Tibial artery (tissue), 4 donors: ENCODE measurements at regions not wholly inside any gene's neighbourhood (a gene's known extent, or its start where the extent isn't known, plus 50 kb on each side); places are given as distances from the start of the nearest gene placed in this dataset.
"Not testable (repeated sequence)": the region's sequence is repeated elsewhere in the genome, so short reads cannot be mapped to it uniquely, and the experiment has no call there.

Experiments used
- DNase-seq, 2 donors: peaks; one replicate each; pipeline ENCODE4 v3.0.0-alpha.2; 2019
- H3K27ac ChIP-seq, 2 donors: fragments of 200-600 bp; sonication (generic) in 1 of 2; 1 replicate in 1 of 2; 2 replicates in 1 of 2; pipeline ENCODE4 v1.5.1; 2018 to 2019; ENCODE audit warnings: mild to moderate bottlenecking in 1 of 2
- H3K27me3 ChIP-seq, 2 donors: fragments of 200-600 bp; sonication (generic) in 1 of 2; one replicate each; pipeline versions ENCODE4 v1.5.1 to v1.6.0; 2016 to 2019
- H3K36me3 ChIP-seq, 3 donors: fragments of 200-600 bp; sonication (generic) in 2 of 3; one replicate each; pipeline ENCODE4 v1.5.1; 2016 to 2019; ENCODE audit warnings: mild to moderate bottlenecking in 2 of 3
- H3K4me1 ChIP-seq, 4 donors: fragments of 200-600 bp; sonication (generic) in 2 of 4; 1 replicate in 3 of 4; 2 replicates in 1 of 4; pipeline ENCODE4 v1.5.1; 2016 to 2019
- H3K4me3 ChIP-seq, 2 donors: fragments of 200-600 bp; sonication (generic) in 1 of 2; 1 replicate in 1 of 2; 2 replicates in 1 of 2; pipeline ENCODE4 v1.5.1; 2018 to 2019; ENCODE audit warnings: mild to moderate bottlenecking in 2 of 2
- H3K9me3 ChIP-seq, 3 donors: fragments of 200-600 bp; sonication (generic) in 1 of 3; one replicate each; pipeline ENCODE4 v1.5.1; 2016 to 2019
- CTCF ChIP-seq, 2 experiments: fragments of 200-600 bp in 1 of 2; fragments of 450-650 bp in 1 of 2; IDR thresholded peaks; one replicate each; pipeline ENCODE4 v1.5.1; 2017 to 2019; ENCODE audit warnings: antibody characterized with exemption in 2 of 2, mild to moderate bottlenecking in 1 of 2, moderate library complexity in 1 of 2
- intact Hi-C: fragments of 100-400 bp; cut with DNase I; formaldehyde crosslinking; loops from one replicate; pipeline ENCODE4 v1.15.0; 2023; ENCODE audit warnings: low total_unique reads

- H3K27ac ChIP-seq, result peak overlapping the region in 1 of 2 donors; percentile 11
- TF ChIP-seq CTCF (IDR thresholded peaks at IDR 0.05), result no peak
- no peak for DNase-seq
These were observed 67.7 kb upstream of the DCN start for GRCh38 chr12:91250273-91250665.

GRCh38 chr12:91249518-91250272, 67.1 kb upstream of the DCN start:
- Histone ChIP-seq H3K36me3 (no peaks in the 10 kb centered on the region), H3K27me3 (no peaks in the 10 kb centered on the region), H3K27ac (no peak overlapping the region), H3K9me3 (no peaks in the 10 kb centered on the region), H3K4me1 (no peaks in the 10 kb centered on the region), H3K4me3 (no peak overlapping the region)
- intact Hi-C loops, result no loop called here
- DNase-seq, result no peak
- TF ChIP-seq CTCF (IDR thresholded peaks at IDR 0.05), result no peak

More at GRCh38 chr12:91250273-91250665, 67.7 kb upstream of the DCN start:
- no peaks in the 10 kb centered on the region for H3K27me3 ChIP-seq
- no peak overlapping the region for H3K4me3 ChIP-seq
- no peaks in the 10 kb centered on the region for H3K4me1 ChIP-seq
- H3K36me3 ChIP-seq, result no peaks in the 10 kb centered on the region
- H3K9me3 ChIP-seq, result no peaks in the 10 kb centered on the region
- intact Hi-C loops, result no loop called here

GRCh38 chr12:91249054-91249453, 66.4 kb upstream of the DCN start:
- H3K4me3 ChIP-seq, result no peak overlapping the region
- TF ChIP-seq CTCF (IDR thresholded peaks at IDR 0.05), result no peak
- H3K9me3 ChIP-seq, result no peaks in the 10 kb centered on the region
- H3K36me3 ChIP-seq, result no peaks in the 10 kb centered on the region
- intact Hi-C loops, result no loop called here
- no peak for DNase-seq
- no peak overlapping the region for H3K27ac ChIP-seq
- no peaks in the 10 kb centered on the region for H3K4me1 ChIP-seq
- no peaks in the 10 kb centered on the region for H3K27me3 ChIP-seq

- DNase-seq, result peak in 1 of 2 donors; percentile 62
- H3K27ac ChIP-seq, intact Hi-C loops: not testable (repeated sequence)
These were observed 60.6 kb upstream of the DCN start for GRCh38 chr12:91243177-91243576.

GRCh38 chr12:91241756-91242155, 59.1 kb upstream of the DCN start:
- Histone ChIP-seq H3K27ac (peak overlapping the region in 1 of 2 donors; percentile 36), H3K4me3 (no peak overlapping the region), H3K36me3 (no peaks in the 10 kb centered on the region), H3K9me3 (no peaks in the 10 kb centered on the region), H3K27me3 (no peaks in the 10 kb centered on the region), H3K4me1 (peaks cover 0 to 15% (median 5%) of the 10 kb centered on the region in 4 donors)
- no peak for TF ChIP-seq CTCF (IDR thresholded peaks at IDR 0.05)
- intact Hi-C loops, result no loop called here
- no peak for DNase-seq

More at GRCh38 chr12:91243177-91243576, 60.6 kb upstream of the DCN start:
- not testable (repeated sequence) for H3K4me3 ChIP-seq, H3K36me3 ChIP-seq, H3K9me3 ChIP-seq, H3K27me3 ChIP-seq
- peaks cover 0 to 15% (median 5%) of the 10 kb centered on the region in 4 donors for H3K4me1 ChIP-seq

GRCh38 chr12:91240386-91241095, 57.9 kb upstream of the DCN start:
- no peak for DNase-seq
- intact Hi-C loops, result no loop called here
- H3K4me3 ChIP-seq, result no peak overlapping the region
- H3K27me3 ChIP-seq, result no peaks in the 10 kb centered on the region
- H3K36me3 ChIP-seq, result no peaks in the 10 kb centered on the region
- peaks cover 0 to 15% (median 5%) of the 10 kb centered on the region in 4 donors for H3K4me1 ChIP-seq
- no peak for TF ChIP-seq CTCF (IDR thresholded peaks at IDR 0.05)
- no peaks in the 10 kb centered on the region for H3K9me3 ChIP-seq
- peak overlapping the region in 1 of 2 donors; percentile 36 for H3K27ac ChIP-seq
